Right lobe of liver (tissue), 6 donors: ENCODE measurements at regions not wholly inside any gene's neighbourhood (a gene's known extent, or its start where the extent isn't known, plus 50 kb on each side); places are given as distances from the start of the nearest gene placed in this dataset.

Source experiments
- ATAC-seq, 4 donors: fragments of 200-7000 bp; cut with Tn5 transposase; one replicate each; pipeline ENCODE4 v1.9.1; 2020; ENCODE audit warnings: mild to moderate bottlenecking in 4 of 4, moderate library complexity in 4 of 4
- DNase-seq, 3 donors: peaks; one replicate each; pipeline ENCODE4 v3.0.0-alpha.2; 2020
- H3K27ac ChIP-seq, 3 donors: fragments of 200-600 bp; one replicate each; pipeline ENCODE4 v1.8.0; 2022
- H3K27me3 ChIP-seq, 2 donors: fragments of 200-600 bp; one replicate each; pipeline ENCODE4 v1.8.0; 2022
- H3K36me3 ChIP-seq, 4 donors: fragments of 200-600 bp; sonication (generic) in 1 of 4; one replicate each; pipeline versions ENCODE4 v1.5.1 to v1.8.0; 2017 to 2022; ENCODE audit warnings: control low read depth in 1 of 4
- H3K4me1 ChIP-seq, 4 donors: fragments of 200-600 bp; sonication (generic) in 1 of 4; one replicate each; pipeline versions ENCODE4 v1.5.1 to v1.8.0; 2017 to 2022; ENCODE audit warnings: control low read depth in 1 of 4
- H3K4me3 ChIP-seq, 3 donors: fragments of 200-600 bp; one replicate each; pipeline ENCODE4 v1.8.0; 2022
- H3K9me3 ChIP-seq, 4 donors: fragments of 200-600 bp; sonication (generic) in 1 of 4; one replicate each; pipeline versions ENCODE4 v1.5.1 to v1.8.0; 2017 to 2022; ENCODE audit warnings: control low read depth in 1 of 4
- CTCF ChIP-seq, 4 donors: fragments of 200-600 bp in 3 of 4; fragments of 450-650 bp in 1 of 4; IDR thresholded peaks; one replicate each; pipeline versions ENCODE4 v1.5.1 to v1.8.0; 2016 to 2022; ENCODE audit warnings: antibody characterized with exemption in 4 of 4, mild to moderate bottlenecking in 2 of 4
- POLR2A ChIP-seq: fragments of 450-650 bp; IDR thresholded peaks from one replicate; pipeline ENCODE4 v1.6.1; 2017; ENCODE audit warnings: antibody characterized with exemption, mild to moderate bottlenecking
- WGBS: methylation state at CpG from one replicate; pipeline ENCODE4 v1.1.6; 2018; ENCODE audit warnings: low coverage, low lambda C conversion rate; ENCODE audit not compliant: insufficient coverage; ENCODE audit errors: missing lambda C conversion rate; 5-methylcytosine and 5-hydroxymethylcytosine counted together
- intact Hi-C, 2 donors: fragments of 100-400 bp; cut with DNase I; formaldehyde crosslinking; loops; one replicate each; pipeline versions ENCODE4 v1.11.2 to v1.14.1; 2022
- donor health status: DM: no; HTN: yes; CAD: no.
- donor health status: DM: no; HTN: no; CAD: no.
- donor health status: DM: no; HTN: no; CAD: no.
- donor health status: DM: no; HTN: yes; CAD: no.
- donor health status: DM: no; HTN: yes; CAD: no.

- no peak for ATAC-seq
- Histone ChIP-seq H3K27me3 (no peaks in the 10 kb centered on the region), H3K36me3 (no peaks in the 10 kb centered on the region), H3K4me3 (no peak overlapping the region), H3K4me1 (peaks cover 0 to 4% (median 0%) of the 10 kb centered on the region in 4 donors), H3K9me3 (no peaks in the 10 kb centered on the region), H3K27ac (no peak overlapping the region)
- intact Hi-C loops = no loop called here
- 94% methylated on average over 4 of the region's 9 CpGs for WGBS
- TF ChIP-seq CTCF (IDR thresholded peaks at IDR 0.05) = no peak
- TF ChIP-seq POLR2A = no peak
- no peak for DNase-seq
Measured at GRCh38 chr5:143752165-143752850, 59.7 kb upstream of the HMHB1 start.

GRCh38 chr5:143751342-143751741, 60.6 kb upstream of the HMHB1 start:
- Histone ChIP-seq H3K27me3 (no peaks in the 10 kb centered on the region), H3K27ac (no peak overlapping the region), H3K36me3 (no peaks in the 10 kb centered on the region), H3K9me3 (no peaks in the 10 kb centered on the region), H3K4me3 (no peak overlapping the region), H3K4me1 (peaks cover 0 to 4% (median 0%) of the 10 kb centered on the region in 4 donors)
- intact Hi-C loops = no loop called here
- no peak for TF ChIP-seq POLR2A
- no peak for TF ChIP-seq CTCF (IDR thresholded peaks at IDR 0.05)
- 100% methylated on average over 2 of the region's 4 CpGs for WGBS
- ATAC-seq (no peak), DNase-seq (no peak)

GRCh38 chr5:143749581-143750205, 62.3 kb upstream of the HMHB1 start:
- ATAC-seq = peak; percentile 64 to 96 (median 82)

GRCh38 chr5:143748516-143748915, 63.4 kb upstream of the HMHB1 start:
- intact Hi-C loops = no loop called here
- TF ChIP-seq CTCF (IDR thresholded peaks at IDR 0.05) (no peak), POLR2A (no peak)
- 91% methylated on average over 1 of the region's 1 CpG for WGBS
- peaks cover 0 to 3% of the 10 kb centered on the region in 2 donors for H3K27me3 ChIP-seq
- DNase-seq (no peak), ATAC-seq (no peak)
- no peaks in the 10 kb centered on the region for H3K9me3 ChIP-seq
- H3K4me3 ChIP-seq = no peak overlapping the region
- H3K4me1 ChIP-seq = peaks cover 0 to 4% (median 0%) of the 10 kb centered on the region in 4 donors
- H3K27ac ChIP-seq = no peak overlapping the region
- H3K36me3 ChIP-seq = no peaks in the 10 kb centered on the region

More at GRCh38 chr5:143749581-143750205, 62.3 kb upstream of the HMHB1 start:
- intact Hi-C loops = no loop called here
- Histone ChIP-seq H3K27ac (peak overlapping the region in 1 of 3 donors; percentile 30), H3K4me3 (no peak overlapping the region), H3K4me1 (peaks cover 0 to 4% (median 0%) of the 10 kb centered on the region in 4 donors), H3K9me3 (no peaks in the 10 kb centered on the region), H3K27me3 (peaks cover 0 to 3% of the 10 kb centered on the region in 2 donors), H3K36me3 (no peaks in the 10 kb centered on the region)
- DNase-seq = no peak
- TF ChIP-seq POLR2A (no peak), CTCF (IDR thresholded peaks at IDR 0.05) (no peak)
